ENCODE measurements at regions not wholly inside any gene's neighbourhood (a gene's known extent, or its start where the extent isn't known, plus 50 kb on each side); places are given as distances from the start of the nearest gene placed in this dataset.

GRCh38 chr10:130392031-130392430 lies 255.8 kb downstream of the GLRX3 start:
- TF ChIP-seq CTCF (conservative IDR thresholded peaks at IDR 0.05; ENCODE audit: low read depth, low read length) (no peak), EZH2 (IDR thresholded peaks at IDR 0.05; ENCODE audit: borderline replicate concordance, low read depth, low read length, poor library complexity, severe bottlenecking) (no peak)

Data from A673 (cell line).